Vagina (tissue), 2 donors: ENCODE measurements at regions not wholly inside any gene's neighbourhood (a gene's known extent, or its start where the extent isn't known, plus 50 kb on each side); places are given as distances from the start of the nearest gene placed in this dataset.

Experiments used
- DNase-seq, 2 donors: peaks; one replicate each; pipeline ENCODE4 v3.0.0-alpha.2; 2017; ENCODE audit errors: extremely low spot score in 2 of 2
- H3K27ac ChIP-seq: fragments of 200-600 bp; sonication (generic); one replicate; pipeline ENCODE4 v1.5.1; 2019
- H3K27me3 ChIP-seq: fragments of 200-600 bp; sonication (generic); one replicate; pipeline ENCODE4 v1.5.1; 2019
- H3K36me3 ChIP-seq, 2 donors: fragments of 200-600 bp; sonication (generic); one replicate each; pipeline ENCODE4 v1.5.1; 2017 to 2019
- H3K4me1 ChIP-seq: fragments of 200-600 bp; sonication (generic); one replicate; pipeline ENCODE4 v1.5.1; 2019
- H3K4me3 ChIP-seq, 2 donors: fragments of 200-600 bp; sonication (generic); 1 replicate in 1 of 2; 2 replicates in 1 of 2; pipeline ENCODE4 v1.5.1; 2016 to 2019
- H3K9me3 ChIP-seq: fragments of 200-600 bp; sonication (generic); one replicate; pipeline ENCODE4 v1.5.1; 2019
- CTCF ChIP-seq, 3 experiments: fragments of 450-650 bp in 2 of 3; fragments of 200-600 bp in 1 of 3; sonication (generic) in 1 of 3; IDR thresholded peaks; one replicate each; pipeline ENCODE4 v1.5.1; 2017 to 2019; ENCODE audit warnings: antibody characterized with exemption in 3 of 3, mild to moderate bottlenecking in 2 of 3, moderate library complexity in 2 of 3
- POLR2A ChIP-seq, 2 donors: fragments of 450-650 bp; IDR thresholded peaks; one replicate each; pipeline ENCODE4 v1.6.1; 2017; ENCODE audit warnings: antibody characterized with exemption in 2 of 2, mild to moderate bottlenecking in 2 of 2, moderate library complexity in 2 of 2
- POLR2AphosphoS5 ChIP-seq, 2 donors: sonication (generic); formaldehyde crosslinking; IDR thresholded peaks; one replicate each; pipeline ENCODE4 v1.9.0; 2017; ENCODE audit warnings: antibody characterized with exemption in 2 of 2, mild to moderate bottlenecking in 2 of 2, low read depth in 1 of 2; ENCODE audit not compliant: insufficient read depth in 1 of 2
- intact Hi-C: fragments of 100-400 bp; cut with DNase I; formaldehyde crosslinking; loops from one replicate; pipeline ENCODE4 v1.15.1; 2023

- no peak for DNase-seq
- no peak overlapping the region for H3K27ac ChIP-seq
- no peak overlapping the region for H3K4me3 ChIP-seq
- H3K4me1 ChIP-seq: no peaks in the 10 kb centered on the region
- H3K27me3 ChIP-seq: no peaks in the 10 kb centered on the region
- TF ChIP-seq POLR2AphosphoS5 (IDR thresholded peaks at IDR 0.05; ENCODE audit: insufficient read depth in 1 of 2, low read depth in 1 of 2): no peak
- TF ChIP-seq CTCF (IDR thresholded peaks at IDR 0.05): no peak
- TF ChIP-seq POLR2A (IDR thresholded peaks at IDR 0.05): no peak
- H3K9me3 ChIP-seq: no peaks in the 10 kb centered on the region
- H3K36me3 ChIP-seq: no peaks in the 10 kb centered on the region
- intact Hi-C loops: no loop called here
Observed at GRCh38 chr13:69178000-69178399, 929.6 kb upstream of the ATXN8OS start.

- intact Hi-C loops: no loop called here
- no peaks in the 10 kb centered on the region for H3K9me3 ChIP-seq
- no peak overlapping the region for H3K4me3 ChIP-seq
- no peak overlapping the region for H3K27ac ChIP-seq
- no peaks in the 10 kb centered on the region for H3K27me3 ChIP-seq
- H3K4me1 ChIP-seq: no peaks in the 10 kb centered on the region
- no peaks in the 10 kb centered on the region for H3K36me3 ChIP-seq
- DNase-seq: no peak
- TF ChIP-seq CTCF (IDR thresholded peaks at IDR 0.05) (no peak), POLR2AphosphoS5 (IDR thresholded peaks at IDR 0.05; ENCODE audit: insufficient read depth in 1 of 2, low read depth in 1 of 2) (no peak), POLR2A (IDR thresholded peaks at IDR 0.05) (no peak)
Observed at GRCh38 chr13:69168436-69168835, 939.2 kb upstream of the ATXN8OS start.

GRCh38 chr13:69155136-69155535, 952.5 kb upstream of the ATXN8OS start:
- no peak for TF ChIP-seq CTCF (IDR thresholded peaks at IDR 0.05)
- TF ChIP-seq POLR2A (IDR thresholded peaks at IDR 0.05): no peak
- TF ChIP-seq POLR2AphosphoS5 (IDR thresholded peaks at IDR 0.05; ENCODE audit: insufficient read depth in 1 of 2, low read depth in 1 of 2): no peak
- H3K9me3 ChIP-seq: no peaks in the 10 kb centered on the region
- no peaks in the 10 kb centered on the region for H3K27me3 ChIP-seq
- no peaks in the 10 kb centered on the region for H3K4me1 ChIP-seq
- no peak overlapping the region for H3K4me3 ChIP-seq
- H3K36me3 ChIP-seq: no peaks in the 10 kb centered on the region
- DNase-seq: no peak
- H3K27ac ChIP-seq: no peak overlapping the region
- intact Hi-C loops: loop anchor here (5.0 kb wide), 1 partner anchor 453 kb away; no protein-coding TSS in a partner anchor

- TF ChIP-seq POLR2AphosphoS5 (IDR thresholded peaks at IDR 0.05; ENCODE audit: insufficient read depth in 1 of 2, low read depth in 1 of 2) (no peak), CTCF (IDR thresholded peaks at IDR 0.05) (no peak), POLR2A (IDR thresholded peaks at IDR 0.05) (no peak)
- Histone ChIP-seq H3K36me3 (no peaks in the 10 kb centered on the region), H3K4me1 (no peaks in the 10 kb centered on the region), H3K27me3 (no peaks in the 10 kb centered on the region), H3K4me3 (no peak overlapping the region), H3K9me3 (no peaks in the 10 kb centered on the region), H3K27ac (no peak overlapping the region)
- intact Hi-C loops: no loop called here
- DNase-seq: no peak
Observed at GRCh38 chr13:69142101-69142500, 965.5 kb upstream of the ATXN8OS start.

- Histone ChIP-seq H3K36me3 (no peaks in the 10 kb centered on the region), H3K4me1 (no peaks in the 10 kb centered on the region), H3K27me3 (no peaks in the 10 kb centered on the region), H3K4me3 (no peak overlapping the region), H3K27ac (no peak overlapping the region), H3K9me3 (no peaks in the 10 kb centered on the region)
- TF ChIP-seq CTCF (IDR thresholded peaks at IDR 0.05) (no peak), POLR2AphosphoS5 (IDR thresholded peaks at IDR 0.05; ENCODE audit: insufficient read depth in 1 of 2, low read depth in 1 of 2) (no peak), POLR2A (IDR thresholded peaks at IDR 0.05) (no peak)
- intact Hi-C loops: no loop called here
- DNase-seq: no peak
Observed at GRCh38 chr13:69124996-69125395, 982.6 kb upstream of the ATXN8OS start.
